NCI-H226 (cell line): ENCODE measurements at regions not wholly inside any gene's neighbourhood (a gene's known extent, or its start where the extent isn't known, plus 50 kb on each side); places are given as distances from the start of the nearest gene placed in this dataset.

ENCODE experiments used
- DNase-seq: peaks from one replicate; pipeline ENCODE4 v3.0.0-alpha.2; 2015

DNA sequence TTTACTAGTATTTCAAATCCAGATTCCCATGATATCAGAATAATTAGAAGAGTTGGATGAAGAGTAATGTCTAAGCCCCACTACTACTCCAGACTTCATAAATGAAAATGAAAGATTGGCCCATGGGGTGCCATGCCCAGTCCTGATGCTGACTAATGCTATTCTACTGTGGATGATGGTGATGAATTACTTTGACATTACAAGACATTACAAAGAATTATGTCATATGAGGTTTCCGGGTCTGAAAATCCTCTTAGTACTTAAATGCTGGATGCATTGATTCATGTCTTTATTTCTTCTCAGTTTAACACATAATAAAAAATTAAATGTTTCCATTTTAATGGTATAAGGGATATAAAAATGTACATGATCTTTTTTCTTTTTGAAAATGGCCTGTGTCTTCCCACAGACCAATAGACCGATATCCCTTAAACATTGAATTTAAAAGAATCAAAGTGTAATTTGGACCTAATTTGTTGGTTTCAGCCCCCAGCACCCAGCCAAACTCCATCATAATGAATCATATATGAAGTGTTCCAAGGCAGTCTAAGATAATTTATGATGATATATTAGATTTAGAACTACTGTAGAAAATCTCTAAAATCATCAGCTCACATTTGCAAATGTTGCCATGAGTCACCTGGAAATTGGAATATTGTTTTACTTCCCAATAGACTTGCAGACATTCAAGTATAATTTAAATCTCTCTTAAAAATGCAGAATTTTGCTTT, 223.6 kb upstream of the SGCD start:
- no peak for DNase-seq

GRCh38 chr5:156109317-156110023, 217.5 kb upstream of the SGCD start:
- no peak for DNase-seq

- no peak for DNase-seq
Observed at GRCh38 chr5:156119692-156120091, 207.3 kb upstream of the SGCD start.

DNA sequence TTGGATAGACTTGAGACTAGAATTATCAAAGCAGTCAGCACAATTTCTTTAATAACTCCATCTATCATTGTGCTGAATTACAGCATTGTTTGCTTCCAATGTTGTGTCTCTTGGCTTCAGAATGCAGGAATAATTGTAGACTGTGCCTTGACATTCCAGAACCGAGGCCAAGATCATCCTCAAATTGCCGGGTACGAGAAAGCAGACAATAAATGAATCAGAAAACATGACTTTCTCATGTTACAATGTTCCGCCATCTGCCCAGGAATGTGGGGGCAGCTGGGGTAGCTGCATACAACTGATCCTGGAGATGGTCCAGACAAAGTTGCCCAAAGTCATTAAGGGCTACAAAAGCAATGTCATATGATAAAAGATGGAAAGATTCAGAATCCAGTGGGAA, 206.2 kb upstream of the SGCD start:
- no peak for DNase-seq

- DNase-seq = no peak
Observed at GRCh38 chr5:156121234-156121633, 205.7 kb upstream of the SGCD start.

GRCh38 chr5:156121882-156122281, 205.1 kb upstream of the SGCD start:
- no peak for DNase-seq

DNA sequence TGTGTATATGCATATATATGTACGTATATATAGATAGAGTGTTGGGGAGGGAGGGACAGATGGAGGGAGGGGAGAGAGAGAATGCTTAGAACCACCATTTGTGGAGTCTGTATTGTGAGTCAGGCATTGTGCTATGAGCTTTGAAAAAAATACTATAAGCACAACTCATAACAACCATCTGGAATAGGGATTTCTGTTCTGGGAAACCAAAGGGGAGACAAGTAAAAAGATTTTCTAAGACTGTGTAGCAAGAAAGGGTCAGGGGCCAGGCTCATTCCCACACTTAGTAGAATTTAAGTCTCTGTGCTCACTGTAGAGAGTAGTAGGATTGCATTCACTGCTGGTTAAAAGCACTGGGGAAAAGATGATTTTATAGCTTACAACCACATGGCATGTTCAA, 202.3 kb upstream of the SGCD start:
- DNase-seq = no peak

GRCh38 chr5:156125118-156125517, 201.8 kb upstream of the SGCD start:
- no peak for DNase-seq

DNA sequence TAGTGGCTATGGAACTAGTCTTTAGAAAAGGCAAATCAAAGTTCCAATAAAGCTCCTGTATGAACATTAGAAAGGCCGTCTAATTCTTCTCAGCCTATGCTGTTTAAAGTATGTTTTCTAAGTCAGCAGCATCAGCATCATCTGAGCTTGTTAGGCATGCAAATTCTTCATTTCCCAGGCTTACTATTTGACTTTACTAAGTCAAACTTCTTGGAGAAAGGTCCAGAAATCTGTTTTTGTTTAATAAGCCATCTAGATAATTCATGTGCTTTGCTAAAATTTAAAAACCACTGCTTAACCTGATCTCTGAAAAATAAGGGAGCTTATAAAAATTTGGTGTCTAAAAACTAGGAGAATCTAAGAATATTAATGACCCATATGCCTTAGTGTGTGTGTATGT, 200.2 kb upstream of the SGCD start:
- DNase-seq = no peak

GRCh38 chr5:156128026-156128425, 198.9 kb upstream of the SGCD start:
- no peak for DNase-seq

- no peak for DNase-seq
Observed at GRCh38 chr5:156134216-156134615, 192.7 kb upstream of the SGCD start.

GRCh38 chr5:156135531-156135930, 191.4 kb upstream of the SGCD start:
- no peak for DNase-seq

DNA sequence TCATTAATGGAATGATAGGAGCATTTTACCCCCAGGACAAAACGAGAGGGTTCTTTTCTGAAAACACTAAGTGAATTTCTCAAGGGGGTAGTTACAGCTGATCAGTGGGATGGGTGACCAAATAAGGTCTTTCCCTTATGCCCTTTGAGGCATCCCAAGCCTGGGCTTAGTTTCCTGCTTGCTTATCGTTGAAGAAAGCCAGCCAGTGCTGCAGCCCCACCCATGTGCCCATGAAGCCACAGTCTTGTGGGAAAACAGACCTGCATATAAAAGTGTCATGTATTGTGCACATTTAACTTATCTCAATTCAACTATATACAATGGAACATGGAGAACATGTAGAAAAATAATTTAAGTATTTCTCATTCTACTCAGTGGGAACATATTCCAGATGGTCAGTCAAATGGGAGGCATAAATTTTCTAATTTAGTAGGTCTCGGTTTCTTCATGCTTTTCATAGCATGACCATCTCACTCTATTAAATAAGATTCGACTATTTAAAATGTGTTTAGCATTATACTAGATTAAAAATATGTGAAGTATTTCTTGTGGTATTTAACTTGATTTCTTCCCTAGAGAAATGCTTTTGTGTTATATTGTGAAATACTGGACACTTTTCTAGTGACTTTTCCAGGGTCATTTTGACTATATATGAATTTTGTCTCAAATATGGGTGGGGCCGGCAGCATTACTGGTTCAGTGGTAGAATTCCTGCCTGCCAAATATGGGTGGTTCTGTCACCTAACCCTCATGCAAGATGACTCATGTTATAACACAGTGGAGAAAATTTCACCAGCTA, 189.7 kb upstream of the SGCD start:
- no peak for DNase-seq

GRCh38 chr5:156142867-156143266, 184.1 kb upstream of the SGCD start:
- DNase-seq = no peak

- DNase-seq = no peak
Observed at GRCh38 chr5:156147261-156147943, 179.6 kb upstream of the SGCD start.

GRCh38 chr5:156147944-156148285, 179.0 kb upstream of the SGCD start:
- no peak for DNase-seq

DNA sequence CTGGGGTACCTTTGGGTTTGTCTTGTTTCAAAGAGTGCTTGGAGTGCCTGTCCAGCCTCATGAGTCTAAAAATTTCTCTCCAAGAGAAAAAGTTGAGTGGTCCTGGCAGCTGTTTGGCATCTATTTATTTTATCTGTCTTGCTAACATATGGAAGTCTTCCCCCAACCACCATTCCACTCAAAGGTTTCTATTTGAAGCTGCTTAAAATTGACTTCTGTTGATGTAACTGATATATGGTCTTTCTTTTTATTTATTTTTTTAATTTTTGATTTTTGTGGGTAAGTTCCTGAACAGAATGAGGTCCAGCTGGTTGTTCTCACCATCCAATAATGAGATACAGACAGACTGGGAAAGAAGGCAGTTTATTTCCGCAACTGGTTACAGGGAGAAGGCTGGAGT, 178.7 kb upstream of the SGCD start:
- DNase-seq = no peak

GRCh38 chr5:156149213-156149612, 177.8 kb upstream of the SGCD start:
- DNase-seq = no peak

DNA sequence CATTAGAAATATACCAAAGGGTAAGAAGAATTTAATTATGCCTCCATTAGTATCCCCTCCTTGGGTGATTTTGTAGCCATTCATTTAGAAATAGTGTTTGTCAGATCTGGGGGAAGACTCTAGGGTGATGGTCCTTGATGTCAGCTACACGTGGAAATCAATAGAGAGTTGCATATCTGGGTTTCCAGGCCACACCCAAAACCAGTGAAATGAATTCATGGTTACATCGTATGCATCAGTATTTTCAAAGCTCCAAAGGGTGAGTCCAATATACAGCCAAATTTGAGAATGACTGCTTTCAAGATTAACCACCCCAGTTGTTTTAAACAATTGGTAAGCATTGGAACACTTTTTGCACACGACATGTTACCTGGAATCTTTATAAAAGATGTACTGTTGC, 173.4 kb upstream of the SGCD start:
- DNase-seq = no peak

DNA sequence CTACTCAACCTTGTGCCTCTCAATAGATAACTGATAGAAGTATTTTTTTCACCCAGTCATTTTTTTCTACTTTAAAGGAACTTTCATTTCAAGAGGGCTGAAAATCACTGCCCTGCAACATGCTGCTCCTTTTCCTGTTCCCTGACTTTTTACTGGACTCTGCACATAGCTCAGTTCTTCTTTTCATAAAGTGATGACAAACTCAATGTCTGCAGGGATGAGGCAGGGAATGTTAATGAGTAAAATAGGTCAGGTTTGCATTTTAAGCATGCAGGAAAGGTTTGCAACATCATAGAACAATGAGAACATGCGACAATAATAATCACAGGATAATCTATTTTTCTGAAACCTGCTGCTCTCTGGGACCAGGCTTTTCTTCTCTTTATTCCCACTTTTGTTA, 172.2 kb upstream of the SGCD start:
- DNase-seq = no peak

GRCh38 chr5:156155598-156155997, 171.4 kb upstream of the SGCD start:
- DNase-seq = no peak

GRCh38 chr5:156164306-156164705, 162.7 kb upstream of the SGCD start:
- DNase-seq = no peak

GRCh38 chr5:156169495-156169894, 157.5 kb upstream of the SGCD start:
- DNase-seq = no peak
